ENCODE measurements at regions not wholly inside any gene's neighbourhood (a gene's known extent, or its start where the extent isn't known, plus 50 kb on each side); places are given as distances from the start of the nearest gene placed in this dataset.
A peak's percentile ranks its signal among the peaks of the same experiment; 100 is the strongest.

- no peak for DNase-seq (ENCODE audit: insufficient read length)
- FAIRE-seq = peak; percentile 69
- TF ChIP-seq POLR2AphosphoS5 (IDR thresholded peaks at IDR 0.05; ENCODE audit: low read depth, low read length) (no peak), POLR2A (IDR thresholded peaks at IDR 0.05; ENCODE audit: low read depth, low read length) (no peak), TAF1 (IDR thresholded peaks at IDR 0.05; ENCODE audit: borderline replicate concordance, low read depth, low read length) (no peak)
Observed at GRCh38 chr4:43763029-43763610, 685.5 kb downstream of the KCTD8 start.

GRCh38 chr4:43765514-43765913 is 683.1 kb downstream of the KCTD8 start:
- FAIRE-seq (peak; percentile 64), DNase-seq (ENCODE audit: insufficient read length) (no peak)
- TF ChIP-seq POLR2AphosphoS5 (IDR thresholded peaks at IDR 0.05; ENCODE audit: low read depth, low read length) = no peak
- TF ChIP-seq TAF1 (IDR thresholded peaks at IDR 0.05; ENCODE audit: borderline replicate concordance, low read depth, low read length) = no peak
- TF ChIP-seq POLR2A (IDR thresholded peaks at IDR 0.05; ENCODE audit: low read depth, low read length) = no peak

- FAIRE-seq = peak; percentile 71
- TF ChIP-seq POLR2A (IDR thresholded peaks at IDR 0.05; ENCODE audit: low read depth, low read length) (no peak), POLR2AphosphoS5 (IDR thresholded peaks at IDR 0.05; ENCODE audit: low read depth, low read length) (no peak), TAF1 (IDR thresholded peaks at IDR 0.05; ENCODE audit: borderline replicate concordance, low read depth, low read length) (no peak)
- no peak for DNase-seq (ENCODE audit: insufficient read length)
Observed at GRCh38 chr4:43766648-43767047, 682.0 kb downstream of the KCTD8 start.

- DNase-seq (ENCODE audit: insufficient read length) = no peak
- no peak for FAIRE-seq
- no peak for TF ChIP-seq POLR2A (IDR thresholded peaks at IDR 0.05; ENCODE audit: low read depth, low read length)
- no peak for TF ChIP-seq POLR2AphosphoS5 (IDR thresholded peaks at IDR 0.05; ENCODE audit: low read depth, low read length)
- no peak for TF ChIP-seq TAF1 (IDR thresholded peaks at IDR 0.05; ENCODE audit: borderline replicate concordance, low read depth, low read length)
Observed at GRCh38 chr4:43776371-43776770, 672.2 kb downstream of the KCTD8 start.

GRCh38 chr4:43778187-43778915 is 670.3 kb downstream of the KCTD8 start:
- no peak for FAIRE-seq
- no peak for DNase-seq (ENCODE audit: insufficient read length)
- no peak for TF ChIP-seq POLR2A (IDR thresholded peaks at IDR 0.05; ENCODE audit: low read depth, low read length)
- TF ChIP-seq TAF1 (IDR thresholded peaks at IDR 0.05; ENCODE audit: borderline replicate concordance, low read depth, low read length) = no peak

- DNase-seq (ENCODE audit: insufficient read length) (no peak), FAIRE-seq (no peak)
- no peak for TF ChIP-seq POLR2A (IDR thresholded peaks at IDR 0.05; ENCODE audit: low read depth, low read length)
- TF ChIP-seq TAF1 (IDR thresholded peaks at IDR 0.05; ENCODE audit: borderline replicate concordance, low read depth, low read length) = no peak
- no peak for TF ChIP-seq POLR2AphosphoS5 (IDR thresholded peaks at IDR 0.05; ENCODE audit: low read depth, low read length)
Observed at GRCh38 chr4:43781125-43781524, 667.5 kb downstream of the KCTD8 start.

- DNase-seq (ENCODE audit: insufficient read length) = no peak
- FAIRE-seq = no peak
- TF ChIP-seq TAF1 (IDR thresholded peaks at IDR 0.05; ENCODE audit: borderline replicate concordance, low read depth, low read length) (no peak), POLR2AphosphoS5 (IDR thresholded peaks at IDR 0.05; ENCODE audit: low read depth, low read length) (no peak), POLR2A (IDR thresholded peaks at IDR 0.05; ENCODE audit: low read depth, low read length) (no peak)
Observed at GRCh38 chr4:43782391-43782790, 666.2 kb downstream of the KCTD8 start.

GRCh38 chr4:43816116-43816515 is 632.5 kb downstream of the KCTD8 start:
- FAIRE-seq = no peak
- no peak for TF ChIP-seq POLR2AphosphoS5 (IDR thresholded peaks at IDR 0.05; ENCODE audit: low read depth, low read length)
- TF ChIP-seq POLR2A (IDR thresholded peaks at IDR 0.05; ENCODE audit: low read depth, low read length) = no peak
- no peak for TF ChIP-seq TAF1 (IDR thresholded peaks at IDR 0.05; ENCODE audit: borderline replicate concordance, low read depth, low read length)
- DNase-seq (ENCODE audit: insufficient read length) = no peak

- no peak for DNase-seq (ENCODE audit: insufficient read length)
- no peak for FAIRE-seq
- no peak for TF ChIP-seq TAF1 (IDR thresholded peaks at IDR 0.05; ENCODE audit: borderline replicate concordance, low read depth, low read length)
- no peak for TF ChIP-seq POLR2A (IDR thresholded peaks at IDR 0.05; ENCODE audit: low read depth, low read length)
- TF ChIP-seq POLR2AphosphoS5 (IDR thresholded peaks at IDR 0.05; ENCODE audit: low read depth, low read length) = no peak
Observed at GRCh38 chr4:43822621-43823020, 626.0 kb downstream of the KCTD8 start.

GRCh38 chr4:43835869-43836268 is 612.7 kb downstream of the KCTD8 start:
- FAIRE-seq = no peak
- no peak for DNase-seq (ENCODE audit: insufficient read length)
- no peak for TF ChIP-seq POLR2AphosphoS5 (IDR thresholded peaks at IDR 0.05; ENCODE audit: low read depth, low read length)
- no peak for TF ChIP-seq POLR2A (IDR thresholded peaks at IDR 0.05; ENCODE audit: low read depth, low read length)
- TF ChIP-seq TAF1 (IDR thresholded peaks at IDR 0.05; ENCODE audit: borderline replicate concordance, low read depth, low read length) = no peak

GRCh38 chr4:43837171-43837570 is 611.4 kb downstream of the KCTD8 start:
- DNase-seq (ENCODE audit: insufficient read length) = no peak
- no peak for TF ChIP-seq POLR2A (IDR thresholded peaks at IDR 0.05; ENCODE audit: low read depth, low read length)
- TF ChIP-seq POLR2AphosphoS5 (IDR thresholded peaks at IDR 0.05; ENCODE audit: low read depth, low read length) = no peak
- TF ChIP-seq TAF1 (IDR thresholded peaks at IDR 0.05; ENCODE audit: borderline replicate concordance, low read depth, low read length) = no peak
- FAIRE-seq = no peak

GRCh38 chr4:43837604-43838003 is 611.0 kb downstream of the KCTD8 start:
- FAIRE-seq (no peak), DNase-seq (ENCODE audit: insufficient read length) (no peak)
- TF ChIP-seq TAF1 (IDR thresholded peaks at IDR 0.05; ENCODE audit: borderline replicate concordance, low read depth, low read length) (no peak), POLR2AphosphoS5 (IDR thresholded peaks at IDR 0.05; ENCODE audit: low read depth, low read length) (no peak), POLR2A (IDR thresholded peaks at IDR 0.05; ENCODE audit: low read depth, low read length) (no peak)

Measured in GM12892 (cell line).